HepG2 (cell line): ENCODE measurements at regions not wholly inside any gene's neighbourhood (a gene's known extent, or its start where the extent isn't known, plus 50 kb on each side); places are given as distances from the start of the nearest gene placed in this dataset.

Experiments
- ATAC-seq: fragments of 200-7000 bp; cut with Tn5 transposase; 3 replicates; pipeline ENCODE4 v1.9.1; 2020; ENCODE audit warnings: mild to moderate bottlenecking, moderate library complexity
- BruUV-seq: library from RNA; stranded (reverse); fragments of 400-500 nt; replicated peaks from 2 replicates; lab custom pipeline; 2021; lab: Mats Ljungman, UMichigan
- CTCF ChIA-PET: fragments of 300-600 bp; formaldehyde crosslinking; extraction: SDS; loops from one replicate; lab custom pipeline; 2021; ENCODE audit warnings: low total read pairs, inconsistent platforms, low intra/inter-chr PET ratio; lab: Yijun Ruan, JAX
- POLR2A ChIA-PET: fragments of 350-600 bp; sonication (Branson Sonifier 250); formaldehyde crosslinking; loops from one replicate; lab custom pipeline; 2020; ENCODE audit warnings: antibody characterized with exemption, inconsistent platforms; lab: Yijun Ruan, JAX
- DNase-seq: peaks from one replicate; pipeline ENCODE4 v3.0.0-alpha.2; 2015; ENCODE audit warnings: low spot score
- FAIRE-seq: peaks from 3 replicates; lab custom pipeline; 2011; peaks lifted over from hg19 to GRCh38; lab: Jason Lieb, UNC
- H2AFZ ChIP-seq: one replicate; pipeline ENCODE4 v1.6.1; 2011; ENCODE audit warnings: low read length, inconsistent platforms
- H3K27ac ChIP-seq: fragments of 300-600 bp; 3 replicates; pipeline ENCODE4 v1.8.0; 2011; ENCODE audit warnings: mixed run types, mild to moderate bottlenecking, mixed read lengths, low read length, inconsistent platforms; ENCODE audit not compliant: insufficient read depth; ENCODE audit errors: extremely low read length
- H3K27me3 ChIP-seq, 2 experiments: fragments of 200-600 bp in 1 of 2; 2 replicates in 1 of 2; 3 replicates in 1 of 2; pipeline versions ENCODE4 v1.6.0 to v1.8.0; 2011; ENCODE audit warnings: low read length in 2 of 2, mild to moderate bottlenecking in 2 of 2, moderate library complexity in 2 of 2, inconsistent platforms in 1 of 2; ENCODE audit not compliant: insufficient read depth in 2 of 2, control insufficient read depth in 1 of 2
- H3K36me3 ChIP-seq, 2 experiments: fragments of 200-600 bp in 1 of 2; replicated peaks in 1 of 2; 2 replicates in 1 of 2; 3 replicates in 1 of 2; pipeline versions ENCODE4 v1.5.1 to v1.8.0; 2011; ENCODE audit warnings: low read length in 2 of 2, inconsistent platforms in 1 of 2; ENCODE audit not compliant: insufficient read depth in 2 of 2, control insufficient read depth in 1 of 2
- H3K4me1 ChIP-seq: 2 replicates; pipeline ENCODE4 v1.5.1; 2012; ENCODE audit warnings: low read length, inconsistent platforms; ENCODE audit not compliant: insufficient read depth
- H3K4me2 ChIP-seq: 2 replicates; pipeline ENCODE4 v1.6.0; 2011; ENCODE audit warnings: low read depth, low read length, inconsistent platforms
- H3K4me3 ChIP-seq, 3 experiments: fragments of 200-600 bp in 1 of 3; sonication (generic), shearing (Covaris generic) in 1 of 3; replicated peaks in 1 of 3; 2 replicates each; pipeline ENCODE4 v1.5.1; 2011 to 2016; ENCODE audit warnings: low read length in 3 of 3, inconsistent platforms in 2 of 3, low read depth in 2 of 3, mild to moderate bottlenecking in 2 of 3, control low read depth in 1 of 3, mixed read lengths in 1 of 3; ENCODE audit not compliant: insufficient read depth in 1 of 3
- H3K79me2 ChIP-seq: one replicate; pipeline ENCODE4 v1.6.1; 2011; ENCODE audit warnings: low read length, inconsistent platforms; ENCODE audit not compliant: insufficient read depth
- H3K9ac ChIP-seq: 2 replicates; pipeline ENCODE4 v1.6.0; 2011; ENCODE audit warnings: mild to moderate bottlenecking, low read depth, low read length, inconsistent platforms; ENCODE audit not compliant: insufficient read depth
- H3K9me3 ChIP-seq: 2 replicates; pipeline ENCODE4 v1.5.1; 2012; ENCODE audit warnings: mild to moderate bottlenecking, low read length
- H4K20me1 ChIP-seq: 2 replicates; pipeline ENCODE4 v1.6.0; 2011; ENCODE audit warnings: inconsistent platforms, mild to moderate bottlenecking, low read length, moderate library complexity; ENCODE audit not compliant: insufficient read depth
- CEBPB ChIP-seq: IDR thresholded peaks from 2 replicates; pipeline ENCODE4 v1.6.1; 2011; ENCODE audit warnings: low read depth, low read length, improper control_type of control experiment, borderline replicate concordance
- ETV5 ChIP-seq: IDR thresholded peaks from 2 replicates; pipeline ENCODE4 v1.6.1; 2018; ENCODE audit warnings: missing biosample characterization, missing genetic modification reagents, inconsistent platforms, borderline replicate concordance
- FOXC1 ChIP-seq: sonication (generic); formaldehyde crosslinking; IDR thresholded peaks from 2 replicates; pipeline ENCODE4 v1.8.0; 2022; ENCODE audit warnings: mild to moderate bottlenecking, missing genetic modification reagents, borderline replicate concordance
- GATAD1 ChIP-seq: IDR thresholded peaks from 2 replicates; pipeline ENCODE4 v1.6.1; 2016; ENCODE audit warnings: missing genetic modification reagents, missing compliant biosample characterization
- HNRNPH1 ChIP-seq: fragments of 200-400 bp; formaldehyde crosslinking; optimal IDR thresholded peaks from 2 replicates; pipeline ENCODE3; 2017; ENCODE audit warnings: mild to moderate bottlenecking, low read depth, low read length
- HNRNPLL ChIP-seq: fragments of 200-400 bp; formaldehyde crosslinking; IDR thresholded peaks from 2 replicates; pipeline ENCODE4 v1.6.1; 2017; ENCODE audit warnings: mild to moderate bottlenecking, low read depth, low read length; ENCODE audit not compliant: poor library complexity, severe bottlenecking
- HOXA5 ChIP-seq: sonication (generic); formaldehyde crosslinking; IDR thresholded peaks from 2 replicates; pipeline ENCODE4 v1.4.0; 2020; ENCODE audit warnings: missing genetic modification reagents
- ISL2 ChIP-seq: sonication (generic); formaldehyde crosslinking; IDR thresholded peaks from 2 replicates; pipeline ENCODE4 v1.5.0; 2020; ENCODE audit warnings: missing genetic modification reagents
- MIER3 ChIP-seq: IDR thresholded peaks from 2 replicates; pipeline ENCODE4 v1.6.1; 2016; ENCODE audit warnings: missing compliant biosample characterization, borderline replicate concordance
- NCOA1 ChIP-seq: sonication (generic); formaldehyde crosslinking; IDR thresholded peaks from 2 replicates; pipeline ENCODE4 v1.9.0; 2021; ENCODE audit warnings: missing genetic modification reagents
- SRSF4 ChIP-seq: fragments of 200-400 bp; formaldehyde crosslinking; IDR thresholded peaks from one replicate; pipeline ENCODE4 v1.6.1; 2018; ENCODE audit warnings: mild to moderate bottlenecking, low read depth, low read length, moderate library complexity; ENCODE audit not compliant: poor library complexity, severe bottlenecking
- TAF1 ChIP-seq: sonication (generic); formaldehyde crosslinking; IDR thresholded peaks from 2 replicates; pipeline ENCODE4 v1.4.0; 2020; ENCODE audit warnings: missing genetic modification reagents
- THYN1 ChIP-seq: sonication (generic); formaldehyde crosslinking; IDR thresholded peaks from 2 replicates; pipeline ENCODE4 v1.8.1; 2023; ENCODE audit warnings: low read depth, mild to moderate bottlenecking, moderate library complexity, missing genetic modification reagents, borderline replicate concordance
- TOPORS ChIP-seq: sonication (generic); formaldehyde crosslinking; IDR thresholded peaks from 2 replicates; pipeline ENCODE4 v1.8.0; 2023; ENCODE audit warnings: mild to moderate bottlenecking, missing genetic modification reagents
- ZNF350 ChIP-seq: sonication (generic); formaldehyde crosslinking; IDR thresholded peaks from 2 replicates; pipeline ENCODE4 v1.4.0; 2020; ENCODE audit warnings: mild to moderate bottlenecking, low read depth, missing genetic modification reagents, borderline replicate concordance
- ZNF713 ChIP-seq: sonication (generic); formaldehyde crosslinking; IDR thresholded peaks from 2 replicates; pipeline ENCODE4 v1.4.0; 2020; ENCODE audit warnings: mild to moderate bottlenecking, missing genetic modification reagents
- ZNF768 ChIP-seq: sonication (generic); formaldehyde crosslinking; IDR thresholded peaks from 2 replicates; pipeline ENCODE4 v1.4.0; 2020; ENCODE audit warnings: missing genetic modification reagents
- WGBS: methylation state at CpG from one replicate; pipeline ENCODE4 v1.1.6; 2017; ENCODE audit warnings: low lambda C conversion rate; 5-methylcytosine and 5-hydroxymethylcytosine counted together
- in situ Hi-C: cut with HindIII; loops from 2 replicates; pipeline ENCODE4 v1.10.0; 2017; ENCODE audit warnings: low pct_unique_long_range_greater_than_20kb; ENCODE audit not compliant: extremely low pct_ligation_motif_present
- intact Hi-C: fragments of 100-400 bp; cut with micrococcal nuclease; formaldehyde crosslinking; loops from one replicate; pipeline ENCODE4 v1.10.0; 2022; ENCODE audit not compliant: unreplicated experiment
- TF ChIP-seq, protein P1 (sequence below): sonication (generic); formaldehyde crosslinking; IDR thresholded peaks from 2 replicates; pipeline ENCODE4 v1.5.0; 2020; ENCODE audit warnings: mild to moderate bottlenecking, missing genetic modification reagents

DNA sequence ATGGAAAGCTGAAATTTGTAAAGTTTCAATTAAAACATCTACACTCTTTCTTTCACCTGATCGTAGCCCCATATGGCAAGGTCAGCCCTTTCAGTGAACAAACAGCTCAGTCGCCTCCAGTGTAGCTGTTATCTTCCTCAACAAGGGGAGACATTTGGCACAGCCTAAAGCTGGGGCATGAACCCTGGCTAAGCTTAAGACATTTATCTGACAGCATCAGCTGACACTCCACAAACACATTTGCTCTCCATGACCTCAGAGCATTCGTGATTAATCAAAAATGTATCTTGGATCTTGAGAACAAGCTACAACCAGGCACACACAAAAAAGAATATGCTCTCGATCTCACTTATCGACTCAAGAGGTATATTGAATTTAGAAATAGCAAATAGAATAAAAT is 67.3 kb downstream of the POU5F2 start:
- ATAC-seq (no peak), FAIRE-seq (no peak), DNase-seq (no peak)
- Histone ChIP-seq H3K79me2 (no peaks in the 10 kb centered on the region), H3K27me3 (no peaks in the 10 kb centered on the region), H3K4me1 (peaks cover 34% of the 10 kb centered on the region), H3K4me3 (no peak overlapping the region), H3K27ac (no peak overlapping the region), H3K4me2 (no peak overlapping the region), H3K36me3 (no peaks in the 10 kb centered on the region), H3K9ac (no peak overlapping the region), H2AFZ (no peak overlapping the region), H4K20me1 (no peaks in the 10 kb centered on the region), H3K9me3 (no peaks in the 10 kb centered on the region)
- ChIA-PET POLR2A (no interaction called here), CTCF (no interaction called here)
- TF ChIP-seq CEBPB (no peak), THYN1 (CRISPR knock-in tag) (no peak), ETV5 (CRISPR knock-in tag) (no peak), NCOA1 (CRISPR knock-in tag) (no peak), ISL2 (no peak), HNRNPLL (no peak), ZNF768 (CRISPR knock-in tag) (no peak), FOXC1 (CRISPR knock-in tag) (no peak), HNRNPH1 (no peak), SRSF4 (no peak), HOXA5 (CRISPR knock-in tag) (no peak), ZNF713 (CRISPR knock-in tag) (no peak), GATAD1 (no peak), TOPORS (CRISPR knock-in tag) (no peak), MIER3 (no peak), TAF1 (no peak), ZNF350 (CRISPR knock-in tag) (no peak)
- TF ChIP-seq, protein P1, sequence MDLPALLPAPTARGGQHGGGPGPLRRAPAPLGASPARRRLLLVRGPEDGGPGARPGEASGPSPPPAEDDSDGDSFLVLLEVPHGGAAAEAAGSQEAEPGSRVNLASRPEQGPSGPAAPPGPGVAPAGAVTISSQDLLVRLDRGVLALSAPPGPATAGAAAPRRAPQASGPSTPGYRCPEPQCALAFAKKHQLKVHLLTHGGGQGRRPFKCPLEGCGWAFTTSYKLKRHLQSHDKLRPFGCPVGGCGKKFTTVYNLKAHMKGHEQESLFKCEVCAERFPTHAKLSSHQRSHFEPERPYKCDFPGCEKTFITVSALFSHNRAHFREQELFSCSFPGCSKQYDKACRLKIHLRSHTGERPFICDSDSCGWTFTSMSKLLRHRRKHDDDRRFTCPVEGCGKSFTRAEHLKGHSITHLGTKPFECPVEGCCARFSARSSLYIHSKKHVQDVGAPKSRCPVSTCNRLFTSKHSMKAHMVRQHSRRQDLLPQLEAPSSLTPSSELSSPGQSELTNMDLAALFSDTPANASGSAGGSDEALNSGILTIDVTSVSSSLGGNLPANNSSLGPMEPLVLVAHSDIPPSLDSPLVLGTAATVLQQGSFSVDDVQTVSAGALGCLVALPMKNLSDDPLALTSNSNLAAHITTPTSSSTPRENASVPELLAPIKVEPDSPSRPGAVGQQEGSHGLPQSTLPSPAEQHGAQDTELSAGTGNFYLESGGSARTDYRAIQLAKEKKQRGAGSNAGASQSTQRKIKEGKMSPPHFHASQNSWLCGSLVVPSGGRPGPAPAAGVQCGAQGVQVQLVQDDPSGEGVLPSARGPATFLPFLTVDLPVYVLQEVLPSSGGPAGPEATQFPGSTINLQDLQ (CRISPR knock-in tag), result no peak
- 76% methylated on average over 5 of the region's 5 CpGs for WGBS
- BruUV-seq, result no TSS peak
- in situ Hi-C loops (no loop called here), intact Hi-C loops (no loop called here)
